ENCODE measurements at regions not wholly inside any gene's neighbourhood (a gene's known extent, or its start where the extent isn't known, plus 50 kb on each side); places are given as distances from the start of the nearest gene placed in this dataset.

DNA sequence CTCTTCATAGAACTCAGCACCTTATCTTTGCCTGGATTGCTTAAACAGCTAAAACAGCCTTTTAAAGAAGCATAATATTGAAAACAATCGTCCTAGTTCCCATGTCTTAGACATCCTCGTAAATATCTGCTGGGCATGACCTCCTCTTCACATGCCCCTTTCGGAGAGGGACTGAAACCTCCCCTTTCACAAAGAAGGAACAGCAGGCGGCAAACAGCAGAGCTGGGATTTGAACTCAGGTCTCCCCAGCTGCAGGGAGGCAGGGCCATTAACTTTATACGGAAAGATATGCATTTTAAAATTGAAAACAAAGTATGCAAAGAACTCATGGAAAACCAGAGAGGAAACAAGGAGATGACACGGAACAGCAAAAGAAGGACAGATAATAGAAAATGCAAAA, 249.9 kb downstream of the FOXL1 start:
- Mint-ChIP-seq H3K9me3 (ENCODE audit: low read depth) (no peaks in the 10 kb centered on the region), H3K4me3 (no peak overlapping the region), H3K27ac (no peak overlapping the region), H3K36me3 (no peaks in the 10 kb centered on the region), H3K4me1 (ENCODE audit: low read depth) (no peaks in the 10 kb centered on the region), H3K27me3 (peaks cover 25% of the 10 kb centered on the region)

DNA sequence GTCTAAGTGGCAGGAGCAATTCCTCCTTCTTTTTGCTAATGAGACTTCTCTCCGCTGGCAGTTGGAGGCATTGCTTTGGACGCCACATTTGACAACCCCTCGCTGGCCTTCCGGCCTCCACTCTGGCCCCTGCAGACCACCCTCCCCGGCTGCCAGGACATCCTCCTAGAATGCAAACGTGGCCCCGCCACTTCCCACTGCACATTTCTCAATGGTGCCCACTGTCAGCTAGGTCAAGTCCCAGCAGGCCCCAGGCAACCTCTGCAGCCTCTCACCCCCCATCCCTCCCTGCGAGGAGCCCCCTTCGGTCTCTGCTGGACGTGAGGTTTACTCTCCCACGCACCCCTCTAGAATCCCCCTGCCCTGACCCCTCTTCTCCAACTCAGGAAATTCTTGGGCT, 250.3 kb downstream of the FOXL1 start:
- no peak overlapping the region for H3K27ac Mint-ChIP-seq
- H3K4me3 Mint-ChIP-seq, result no peak overlapping the region
- peaks cover 25% of the 10 kb centered on the region for H3K27me3 Mint-ChIP-seq

DNA sequence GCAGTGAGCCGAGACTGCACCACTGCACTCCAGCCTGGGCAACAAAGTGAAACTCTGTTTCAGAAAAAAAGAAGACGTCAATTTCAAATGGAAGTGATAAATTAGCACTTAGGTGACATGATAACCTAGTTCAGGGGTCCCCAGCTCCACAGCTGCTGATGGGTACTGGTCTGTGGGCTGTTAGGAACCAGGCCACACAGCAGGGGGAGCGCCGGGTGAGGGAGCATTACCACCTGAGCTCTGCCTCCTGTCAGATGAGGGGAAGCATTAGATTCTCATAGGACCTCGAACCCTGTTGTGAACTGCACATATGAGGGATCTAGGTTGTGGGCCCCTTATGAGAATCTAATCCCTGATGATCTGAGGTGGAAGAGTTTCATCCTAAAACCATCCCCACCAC, 253.0 kb downstream of the FOXL1 start:
- H3K9me3 Mint-ChIP-seq (ENCODE audit: low read depth), result no peaks in the 10 kb centered on the region
- H3K27me3 Mint-ChIP-seq, result peaks cover 19% of the 10 kb centered on the region

More for the DNA sequence above, 250.3 kb downstream of the FOXL1 start:
- Mint-ChIP-seq H3K4me1 (ENCODE audit: low read depth) (no peaks in the 10 kb centered on the region), H3K9me3 (ENCODE audit: low read depth) (no peaks in the 10 kb centered on the region), H3K36me3 (no peaks in the 10 kb centered on the region)

DNA sequence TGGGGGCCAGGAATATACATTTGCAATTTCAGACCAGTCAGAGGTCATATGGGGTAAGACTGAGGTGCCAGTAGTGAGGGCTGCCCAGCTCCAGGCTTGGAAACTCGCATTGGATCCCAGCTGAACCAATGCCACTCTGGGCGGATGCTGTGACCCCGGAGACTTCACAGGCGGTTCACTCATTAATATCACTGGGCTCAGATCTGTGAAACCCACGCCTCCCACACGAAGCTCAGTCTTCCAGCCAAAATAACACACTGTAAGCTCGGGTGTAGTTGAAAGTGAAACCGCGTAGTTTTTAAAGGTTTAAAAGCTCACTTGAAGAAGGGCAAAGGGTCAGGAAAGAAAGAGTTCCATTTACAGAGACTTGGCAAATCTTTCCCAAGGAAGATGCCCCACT, 254.8 kb downstream of the FOXL1 start:
- Mint-ChIP-seq H3K27me3 (peaks cover 11% of the 10 kb centered on the region), H3K9me3 (ENCODE audit: low read depth) (no peaks in the 10 kb centered on the region), H3K36me3 (no peaks in the 10 kb centered on the region), H3K27ac (no peak overlapping the region), H3K4me3 (no peak overlapping the region), H3K4me1 (ENCODE audit: low read depth) (no peaks in the 10 kb centered on the region)

More for the DNA sequence above, 253.0 kb downstream of the FOXL1 start:
- Mint-ChIP-seq H3K36me3 (no peaks in the 10 kb centered on the region), H3K4me1 (ENCODE audit: low read depth) (no peaks in the 10 kb centered on the region), H3K27ac (no peak overlapping the region), H3K4me3 (no peak overlapping the region)

DNA sequence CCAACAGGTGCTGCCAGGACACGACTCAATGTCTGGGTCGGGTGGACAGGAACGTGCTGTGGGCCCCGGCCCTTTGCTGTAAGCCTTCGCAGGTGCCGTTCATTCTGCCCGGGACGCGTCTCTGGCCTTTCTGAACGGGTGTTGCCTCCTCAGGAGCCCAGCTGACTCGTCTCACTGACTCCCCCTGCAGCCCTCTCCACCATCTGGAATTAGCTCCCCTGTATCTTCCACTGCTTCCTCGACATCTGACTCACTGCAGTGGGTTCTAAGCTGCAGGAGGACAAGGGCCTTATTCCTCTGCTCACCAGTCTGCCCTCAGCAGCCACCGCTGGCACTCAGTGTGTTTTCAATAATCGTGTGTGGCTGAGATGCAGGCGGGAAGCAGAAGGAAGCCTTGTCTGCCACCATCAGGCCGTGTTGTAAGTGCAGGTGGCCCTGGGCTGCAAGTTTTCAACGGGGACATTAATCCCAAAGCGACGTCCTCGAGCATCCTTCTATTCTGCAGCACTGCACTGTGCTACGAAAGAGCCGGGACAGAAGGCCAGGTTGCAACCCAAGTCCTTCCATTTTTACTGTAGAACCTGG, 256.2 kb downstream of the FOXL1 start:
- H3K27ac Mint-ChIP-seq, result no peak overlapping the region
- no peaks in the 10 kb centered on the region for H3K9me3 Mint-ChIP-seq (ENCODE audit: low read depth)
- H3K27me3 Mint-ChIP-seq, result peaks cover 5% of the 10 kb centered on the region
- H3K4me1 Mint-ChIP-seq (ENCODE audit: low read depth), result no peaks in the 10 kb centered on the region
- H3K36me3 Mint-ChIP-seq, result no peaks in the 10 kb centered on the region
- H3K4me3 Mint-ChIP-seq, result no peak overlapping the region

DNA sequence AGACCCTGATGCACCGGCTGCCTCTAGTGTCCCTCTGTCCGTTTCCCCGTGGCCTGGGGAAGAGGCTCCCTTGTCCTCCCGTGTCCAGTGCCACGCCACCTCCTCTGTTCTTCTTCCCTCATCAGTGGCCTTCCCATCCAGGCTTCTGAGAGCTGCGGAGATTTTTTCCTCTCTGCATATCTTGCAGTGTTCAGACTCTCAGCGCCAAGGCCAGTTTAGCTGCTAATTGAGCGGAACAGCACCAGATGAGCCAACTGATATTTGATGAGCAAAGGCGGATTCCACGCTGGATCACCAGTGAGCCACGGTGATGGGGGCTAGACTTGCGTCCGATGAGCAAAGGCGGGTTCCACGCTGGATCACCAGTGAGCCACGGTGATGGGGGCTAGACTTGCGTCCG, 257.6 kb downstream of the FOXL1 start:
- H3K27me3 Mint-ChIP-seq, result no peaks in the 10 kb centered on the region
- no peaks in the 10 kb centered on the region for H3K9me3 Mint-ChIP-seq (ENCODE audit: low read depth)

DNA sequence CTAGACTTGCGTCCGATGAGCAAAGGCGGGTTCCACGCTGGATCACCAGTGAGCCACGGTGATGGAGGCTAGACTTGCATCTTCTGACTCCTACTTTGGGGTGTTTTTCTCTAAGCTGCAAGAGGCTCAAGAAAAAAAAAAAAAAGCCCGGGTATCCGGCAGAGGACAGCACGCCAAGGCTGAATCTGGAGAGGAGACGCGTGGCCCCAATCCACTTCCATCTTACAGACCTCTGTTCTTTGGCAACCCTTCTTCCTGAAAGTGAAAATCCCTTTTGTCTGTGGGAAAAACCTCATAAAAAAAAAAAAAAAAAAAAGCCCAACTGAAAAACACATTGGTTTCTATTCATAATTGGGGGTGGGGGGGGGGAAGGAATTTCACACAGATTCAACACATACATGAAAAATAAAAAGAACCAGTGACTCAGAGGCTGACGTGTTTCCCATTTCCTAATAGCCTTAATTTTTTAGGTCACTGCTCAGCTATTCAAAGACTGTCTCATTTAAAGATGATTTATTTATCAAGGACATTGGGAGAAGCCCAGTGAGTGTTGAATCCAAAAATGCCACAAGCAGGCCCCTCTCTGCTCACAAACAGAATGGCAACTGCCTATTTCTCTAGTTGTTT, 258.3 kb downstream of the FOXL1 start:
- H3K4me1 Mint-ChIP-seq (ENCODE audit: low read depth), result no peaks in the 10 kb centered on the region
- H3K27me3 Mint-ChIP-seq, result no peaks in the 10 kb centered on the region
- H3K4me3 Mint-ChIP-seq, result no peak overlapping the region
- H3K27ac Mint-ChIP-seq, result no peak overlapping the region
- H3K9me3 Mint-ChIP-seq (ENCODE audit: low read depth), result no peaks in the 10 kb centered on the region
- no peaks in the 10 kb centered on the region for H3K36me3 Mint-ChIP-seq

More for the DNA sequence above, 257.6 kb downstream of the FOXL1 start:
- H3K36me3 Mint-ChIP-seq, result no peaks in the 10 kb centered on the region
- H3K4me3 Mint-ChIP-seq, result no peak overlapping the region
- no peaks in the 10 kb centered on the region for H3K4me1 Mint-ChIP-seq (ENCODE audit: low read depth)
- H3K27ac Mint-ChIP-seq, result no peak overlapping the region

DNA sequence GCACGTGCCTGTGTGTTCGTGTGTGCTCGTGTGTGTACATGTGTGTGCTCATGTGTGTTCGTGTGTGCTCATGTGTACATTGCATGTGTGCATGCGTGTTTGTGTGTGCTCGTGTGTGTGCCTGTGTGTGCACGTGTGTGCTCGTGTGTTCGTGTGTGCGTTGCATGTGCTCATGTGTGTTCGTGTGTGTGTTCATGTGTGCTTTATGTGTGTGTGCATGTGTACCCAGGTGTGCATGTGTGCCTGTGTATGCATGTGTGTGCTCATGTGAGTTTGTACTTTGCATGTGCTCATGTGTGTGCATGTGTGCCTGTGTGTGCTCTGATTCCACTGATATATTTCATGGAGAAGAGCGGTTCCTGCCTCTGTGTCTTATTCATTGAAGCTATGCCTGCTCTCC, 265.5 kb downstream of the FOXL1 start:
- H3K27ac Mint-ChIP-seq, result no peak overlapping the region
- H3K9me3 Mint-ChIP-seq (ENCODE audit: low read depth), result no peaks in the 10 kb centered on the region
- H3K27me3 Mint-ChIP-seq, result peaks cover 2% of the 10 kb centered on the region
- H3K4me1 Mint-ChIP-seq (ENCODE audit: low read depth), result no peaks in the 10 kb centered on the region
- H3K36me3 Mint-ChIP-seq, result no peaks in the 10 kb centered on the region
- no peak overlapping the region for H3K4me3 Mint-ChIP-seq

DNA sequence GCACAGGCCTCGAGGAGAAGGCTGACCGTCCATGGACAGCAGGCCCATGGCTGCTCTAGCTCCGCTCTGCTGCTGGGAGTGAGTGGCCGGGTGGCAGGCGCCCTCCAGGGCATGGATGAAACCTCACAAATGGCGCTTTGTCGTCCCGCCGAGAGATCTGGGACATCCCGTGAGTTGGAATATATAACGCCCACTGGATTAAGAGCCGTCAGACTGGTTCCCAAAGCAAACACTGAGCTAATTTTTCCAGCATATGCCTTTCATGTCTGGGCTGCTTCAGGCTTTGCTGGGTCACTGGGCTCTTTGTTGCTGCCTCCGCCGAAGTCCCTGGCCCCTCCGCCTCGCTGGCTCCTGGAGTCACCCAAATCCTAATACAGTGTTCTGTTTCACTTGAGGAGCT, 266.3 kb downstream of the FOXL1 start:
- Mint-ChIP-seq H3K27me3 (peaks cover 5% of the 10 kb centered on the region), H3K4me1 (ENCODE audit: low read depth) (no peaks in the 10 kb centered on the region), H3K27ac (no peak overlapping the region), H3K36me3 (no peaks in the 10 kb centered on the region), H3K9me3 (ENCODE audit: low read depth) (no peaks in the 10 kb centered on the region), H3K4me3 (no peak overlapping the region)

DNA sequence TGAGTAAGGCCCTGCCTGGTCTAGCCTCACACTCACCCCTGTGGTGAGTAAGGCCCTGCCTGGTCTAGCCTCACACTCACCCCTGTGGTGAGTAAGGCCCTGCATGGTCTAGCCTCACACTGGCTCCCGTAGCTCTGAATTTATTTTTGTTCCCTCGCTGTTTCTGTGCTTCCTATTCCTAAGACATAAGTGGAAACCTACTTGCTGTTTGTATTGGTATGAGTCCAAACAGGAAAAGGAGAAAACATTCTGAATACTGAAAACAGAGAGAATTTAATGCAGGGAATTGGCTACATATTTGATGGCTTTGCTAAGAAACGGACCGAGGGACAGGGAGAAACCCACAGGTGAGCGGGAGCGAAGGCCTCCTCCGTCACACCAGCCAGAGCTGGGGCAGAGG, 267.8 kb downstream of the FOXL1 start:
- H3K9me3 Mint-ChIP-seq (ENCODE audit: low read depth), result no peaks in the 10 kb centered on the region
- H3K4me1 Mint-ChIP-seq (ENCODE audit: low read depth), result no peaks in the 10 kb centered on the region
- H3K36me3 Mint-ChIP-seq, result no peaks in the 10 kb centered on the region
- H3K27me3 Mint-ChIP-seq, result peaks cover 5% of the 10 kb centered on the region
- no peak overlapping the region for H3K4me3 Mint-ChIP-seq
- no peak overlapping the region for H3K27ac Mint-ChIP-seq

DNA sequence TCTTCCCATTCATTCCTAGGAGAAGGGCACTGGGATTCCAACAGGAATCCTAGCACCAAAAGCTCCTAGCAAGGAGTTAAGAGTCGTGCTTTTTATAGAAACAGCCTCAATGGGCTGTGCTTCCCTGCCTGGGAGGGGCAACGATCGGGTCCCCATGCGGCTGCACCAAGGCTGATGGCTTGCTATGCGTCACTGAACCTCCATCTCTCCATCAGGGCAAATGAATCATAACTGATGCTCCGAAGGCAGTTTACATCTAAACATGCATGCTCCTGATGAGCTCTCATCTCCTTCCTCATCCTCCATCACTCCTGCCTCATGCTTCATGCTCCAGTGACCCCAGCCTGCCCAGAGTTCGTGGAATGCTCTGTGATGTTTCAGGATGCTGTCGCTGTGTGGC, 270.5 kb downstream of the FOXL1 start:
- no peak overlapping the region for H3K4me3 Mint-ChIP-seq
- no peaks in the 10 kb centered on the region for H3K36me3 Mint-ChIP-seq
- no peak overlapping the region for H3K27ac Mint-ChIP-seq
- no peaks in the 10 kb centered on the region for H3K9me3 Mint-ChIP-seq (ENCODE audit: low read depth)
- peaks cover 5% of the 10 kb centered on the region for H3K27me3 Mint-ChIP-seq
- H3K4me1 Mint-ChIP-seq (ENCODE audit: low read depth), result no peaks in the 10 kb centered on the region

DNA sequence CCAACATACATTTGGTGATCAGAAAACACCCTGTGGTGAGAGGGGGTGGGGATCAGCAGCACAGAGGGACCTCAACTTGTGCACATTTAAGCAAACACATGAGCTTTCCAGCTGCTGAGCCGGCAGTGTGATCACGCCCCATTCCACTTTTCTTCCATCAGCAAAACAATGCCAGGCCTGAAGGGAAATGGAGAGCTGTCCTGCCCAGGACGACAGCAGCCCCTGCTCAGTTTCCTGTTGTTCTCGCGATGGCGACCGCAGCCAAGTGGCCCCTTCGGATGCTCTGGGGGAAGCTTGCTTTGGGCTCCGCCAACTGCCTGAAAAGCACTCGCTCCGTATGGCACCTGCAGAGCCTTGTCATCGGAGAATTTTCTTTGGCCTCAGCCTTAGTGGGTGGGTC, 272.3 kb downstream of the FOXL1 start:
- no peaks in the 10 kb centered on the region for H3K36me3 Mint-ChIP-seq
- H3K4me3 Mint-ChIP-seq, result no peak overlapping the region
- no peaks in the 10 kb centered on the region for H3K4me1 Mint-ChIP-seq (ENCODE audit: low read depth)
- no peak overlapping the region for H3K27ac Mint-ChIP-seq
- peaks cover 10% of the 10 kb centered on the region for H3K27me3 Mint-ChIP-seq
- no peaks in the 10 kb centered on the region for H3K9me3 Mint-ChIP-seq (ENCODE audit: low read depth)

DNA sequence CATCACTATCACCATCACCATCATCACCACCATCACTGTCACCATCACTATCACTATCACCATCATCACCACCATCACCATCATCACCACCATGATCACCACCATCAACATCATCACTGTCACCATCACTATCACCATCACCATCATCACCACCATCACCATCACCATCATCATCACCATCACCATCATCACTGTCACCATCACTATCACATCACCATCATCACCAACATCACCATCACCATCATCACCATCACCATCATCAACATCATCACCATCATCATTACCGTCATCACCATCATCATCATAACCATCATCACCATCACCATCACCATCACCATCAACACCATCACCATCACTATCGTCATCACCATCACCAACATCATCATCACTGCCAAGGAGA, 273.8 kb downstream of the FOXL1 start:
- Mint-ChIP-seq H3K4me1 (ENCODE audit: low read depth) (no peaks in the 10 kb centered on the region), H3K36me3 (no peaks in the 10 kb centered on the region), H3K27ac (no peak overlapping the region), H3K27me3 (peaks cover 10% of the 10 kb centered on the region), H3K9me3 (ENCODE audit: low read depth) (no peaks in the 10 kb centered on the region), H3K4me3 (no peak overlapping the region)

DNA sequence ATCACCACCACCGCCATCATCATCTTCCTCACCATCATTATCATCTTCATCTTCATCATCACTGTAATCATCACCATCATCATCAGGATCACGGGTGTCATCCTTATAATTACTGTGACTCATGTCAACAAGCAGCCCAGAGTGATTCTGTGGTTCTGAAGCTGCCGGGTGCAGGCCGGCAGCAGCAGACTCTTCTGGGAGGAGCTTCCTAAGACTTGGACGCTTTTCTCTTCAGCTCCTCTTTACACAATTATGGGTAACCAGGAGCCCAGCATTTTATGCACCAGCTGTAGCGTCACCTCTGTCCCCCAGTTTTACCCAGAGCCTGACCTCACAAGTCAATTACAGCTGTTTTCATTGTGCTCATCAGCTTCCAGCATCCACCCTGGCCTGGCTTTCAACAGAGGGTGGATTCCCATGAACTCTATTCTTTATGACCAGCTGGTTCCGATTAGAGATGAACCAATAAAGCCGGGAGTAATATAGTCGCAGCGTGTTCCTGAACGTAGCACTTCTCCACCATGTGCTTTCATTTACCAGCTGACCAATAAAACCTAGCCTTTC, 275.8 kb downstream of the FOXL1 start:
- H3K27ac Mint-ChIP-seq, result no peak overlapping the region
- H3K4me3 Mint-ChIP-seq, result no peak overlapping the region
- H3K4me1 Mint-ChIP-seq (ENCODE audit: low read depth), result no peaks in the 10 kb centered on the region
- H3K9me3 Mint-ChIP-seq (ENCODE audit: low read depth), result no peaks in the 10 kb centered on the region
- H3K27me3 Mint-ChIP-seq, result peaks cover 6% of the 10 kb centered on the region
- H3K36me3 Mint-ChIP-seq, result no peaks in the 10 kb centered on the region

DNA sequence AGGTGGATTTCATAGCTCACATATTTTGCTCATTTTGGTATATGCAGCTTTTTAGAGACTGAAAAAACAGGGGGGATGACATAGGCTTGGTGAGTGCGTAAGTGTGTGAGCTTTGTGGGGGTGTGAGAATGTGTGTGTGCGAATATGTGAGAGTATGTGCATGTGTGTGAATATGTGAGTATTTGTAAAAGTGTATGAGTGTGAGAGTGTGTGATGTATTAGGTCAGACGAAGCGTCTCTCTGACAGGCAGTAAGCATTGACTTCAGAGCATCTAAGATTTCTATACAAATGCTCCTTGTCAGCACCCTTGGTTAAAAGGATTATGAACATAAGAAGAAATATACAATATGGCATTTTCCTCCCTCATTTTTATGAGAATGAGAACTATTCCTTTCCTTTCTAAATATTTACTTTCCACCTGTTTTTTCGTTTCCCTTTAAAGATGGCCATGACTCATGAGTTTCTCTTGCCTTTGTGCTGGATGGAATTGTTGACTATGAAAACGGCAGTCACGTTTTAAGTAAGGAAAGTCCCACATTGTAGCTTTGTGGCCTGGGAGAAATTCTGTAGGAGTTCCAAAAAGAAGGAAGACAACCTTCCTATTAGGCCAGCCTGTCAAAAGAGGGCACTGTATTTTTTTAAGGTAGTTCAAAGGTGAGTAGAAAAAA, 276.4 kb downstream of the FOXL1 start:
- Mint-ChIP-seq H3K27ac (no peak overlapping the region), H3K36me3 (no peaks in the 10 kb centered on the region), H3K4me3 (no peak overlapping the region), H3K9me3 (ENCODE audit: low read depth) (no peaks in the 10 kb centered on the region), H3K4me1 (ENCODE audit: low read depth) (no peaks in the 10 kb centered on the region), H3K27me3 (peaks cover 4% of the 10 kb centered on the region)
